HG03135 (cell line): ENCODE measurements at regions not wholly inside any gene's neighbourhood (a gene's known extent, or its start where the extent isn't known, plus 50 kb on each side); places are given as distances from the start of the nearest gene placed in this dataset.

ENCODE experiments used
- ATAC-seq: cut with Tn5 transposase; IDR thresholded peaks from one replicate; pipeline ENCODE4 v1.9.1; 2021; ENCODE audit warnings: mild to moderate bottlenecking, moderate library complexity; ENCODE audit not compliant: unreplicated experiment

DNA sequence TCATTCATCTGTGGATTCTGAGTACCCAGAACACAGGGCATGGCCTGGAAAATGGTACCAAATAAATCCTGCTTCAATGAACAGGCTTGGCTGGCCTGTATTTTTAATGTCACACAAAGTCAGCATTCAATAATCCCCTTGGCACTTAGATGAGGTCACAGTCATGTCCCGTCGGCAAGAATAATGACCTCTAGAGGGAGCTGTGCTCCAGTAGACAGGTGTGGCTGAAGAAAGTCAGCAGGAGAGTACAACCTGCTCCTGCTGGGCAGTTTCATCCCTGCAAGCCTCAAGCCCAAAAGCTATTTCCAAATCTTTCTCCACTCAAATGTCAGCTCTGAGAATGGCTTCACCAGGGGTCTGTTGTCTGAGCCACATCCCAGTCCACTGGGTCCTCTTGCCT lies 404.0 kb upstream of the F9 start:
- ATAC-seq = peak; percentile 65

DNA sequence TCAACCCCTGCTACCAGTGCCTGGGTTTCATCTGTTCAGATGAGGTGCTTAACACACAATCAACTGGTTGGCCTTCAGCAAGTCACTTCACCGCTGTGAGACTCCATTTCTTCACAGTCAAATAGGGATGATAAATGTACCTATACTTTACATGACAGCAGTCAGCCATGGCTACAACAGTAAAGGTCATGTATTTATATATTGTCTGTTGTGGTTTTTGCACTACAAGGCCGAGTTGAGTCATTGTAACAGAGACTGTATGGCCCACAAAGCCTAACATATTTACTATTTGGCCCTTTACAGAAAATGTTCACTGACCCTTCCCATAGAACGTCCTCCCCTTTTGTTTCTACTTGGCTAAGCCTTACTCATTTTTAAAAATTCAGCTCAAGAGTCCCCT lies 404.6 kb upstream of the F9 start:
- ATAC-seq = no peak

DNA sequence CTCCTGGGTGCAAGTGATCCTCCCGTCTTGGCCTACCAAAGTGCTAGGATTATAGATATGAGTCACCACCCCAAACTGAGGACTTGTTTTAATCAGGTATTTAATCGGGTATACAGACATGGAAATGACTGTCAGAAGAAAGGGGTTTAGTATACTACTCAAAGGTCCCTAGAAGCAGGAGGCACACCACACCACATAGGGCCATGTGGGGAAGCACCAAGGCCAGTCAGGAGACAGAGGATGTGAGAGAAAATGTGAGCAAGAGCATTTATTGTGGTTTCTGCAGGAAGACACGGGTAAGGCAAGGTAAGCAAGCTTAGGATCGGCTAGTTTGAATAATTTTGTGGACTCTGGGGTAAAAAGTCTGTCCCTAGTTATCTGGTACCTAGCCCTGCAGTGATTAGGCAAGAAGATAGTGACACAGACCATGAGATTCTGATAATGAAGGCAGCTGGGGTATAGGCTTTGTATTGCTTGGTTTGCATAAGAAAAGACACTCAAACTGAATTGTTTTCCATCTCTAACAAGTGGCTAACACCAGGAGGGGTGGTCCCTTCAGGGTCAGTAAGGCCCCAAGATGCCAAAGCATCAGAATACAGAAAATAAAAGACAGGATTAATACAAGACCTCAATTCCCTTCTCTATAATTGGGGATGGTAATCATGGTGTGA lies 408.8 kb upstream of the F9 start:
- no peak for ATAC-seq

DNA sequence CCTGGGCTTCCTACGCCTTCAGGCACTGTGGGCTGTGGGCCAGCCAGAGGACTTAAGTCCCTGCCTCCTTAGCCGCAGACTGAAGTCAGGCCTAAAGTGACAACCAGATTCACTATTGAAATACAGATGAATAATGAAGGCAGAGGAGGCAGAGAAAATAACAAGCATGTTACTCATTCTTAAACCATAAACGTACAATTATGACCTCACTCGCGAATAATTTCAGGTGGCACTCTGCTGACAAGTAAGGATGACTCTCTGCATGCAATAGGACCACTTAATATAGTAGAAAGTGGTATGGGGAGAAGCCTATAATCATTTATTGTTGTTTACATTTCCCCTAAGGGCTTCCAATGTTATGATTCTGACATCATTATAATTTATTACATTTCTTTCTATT lies 409.2 kb upstream of the FGF13 start:
- no peak for ATAC-seq

DNA sequence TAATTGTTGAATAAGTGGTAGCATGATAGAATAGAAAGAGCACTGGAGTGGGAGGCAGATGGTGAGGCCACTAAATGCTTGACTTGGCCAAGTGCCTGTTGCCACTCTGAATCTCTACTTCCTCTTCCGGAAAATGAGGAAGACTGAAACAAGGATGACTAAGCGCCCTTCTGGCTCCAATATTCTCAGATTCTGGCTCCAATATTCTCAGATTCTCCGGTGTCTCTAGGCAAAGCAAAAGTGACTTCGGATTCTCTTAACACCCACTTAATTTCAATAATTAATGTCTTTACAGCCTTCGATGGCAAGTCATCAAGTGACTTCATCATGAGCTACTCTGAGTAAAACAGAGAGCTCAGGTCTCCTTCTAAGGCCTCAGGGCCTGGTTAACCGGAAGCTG lies 402.2 kb upstream of the FGF13 start:
- no peak for ATAC-seq

DNA sequence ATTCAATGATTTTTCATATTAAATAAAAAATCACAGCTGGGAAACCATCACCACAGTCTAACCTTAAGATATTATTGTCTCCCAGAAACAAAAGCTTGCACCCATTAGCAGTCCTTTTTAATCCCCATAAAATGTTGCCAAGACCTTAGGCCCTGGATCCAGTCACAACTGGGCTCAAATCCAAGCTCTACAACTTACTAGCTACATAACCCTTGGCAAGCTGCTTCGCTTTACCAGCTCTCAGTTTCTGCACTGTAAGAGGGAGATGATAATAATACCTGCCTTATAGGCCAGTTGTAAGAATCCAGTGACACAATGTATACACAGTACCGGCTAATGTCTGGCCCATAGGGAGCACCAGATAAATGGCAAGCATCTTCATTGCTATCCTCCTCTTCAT lies 400.9 kb upstream of the FGF13 start:
- no peak for ATAC-seq

DNA sequence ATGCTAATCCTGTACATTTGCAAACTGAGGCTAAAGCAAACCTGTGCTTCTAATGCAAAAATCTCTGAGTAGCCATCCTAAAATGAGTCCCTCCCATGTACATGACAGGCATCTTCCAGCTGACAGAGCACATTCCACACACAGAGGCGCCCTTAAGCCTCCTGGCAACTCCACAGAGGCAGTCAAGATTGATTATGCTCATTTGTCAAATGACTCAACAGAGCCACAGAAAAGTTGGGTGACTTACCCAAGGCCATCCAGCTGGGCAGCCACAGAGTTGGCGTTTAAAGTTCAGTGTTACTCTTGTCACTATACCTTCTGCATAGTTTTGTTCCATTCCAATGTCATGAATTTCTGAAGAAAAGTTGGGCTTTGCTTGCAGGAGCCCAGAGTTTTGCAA lies 394.6 kb upstream of the FGF13 start:
- no peak for ATAC-seq

DNA sequence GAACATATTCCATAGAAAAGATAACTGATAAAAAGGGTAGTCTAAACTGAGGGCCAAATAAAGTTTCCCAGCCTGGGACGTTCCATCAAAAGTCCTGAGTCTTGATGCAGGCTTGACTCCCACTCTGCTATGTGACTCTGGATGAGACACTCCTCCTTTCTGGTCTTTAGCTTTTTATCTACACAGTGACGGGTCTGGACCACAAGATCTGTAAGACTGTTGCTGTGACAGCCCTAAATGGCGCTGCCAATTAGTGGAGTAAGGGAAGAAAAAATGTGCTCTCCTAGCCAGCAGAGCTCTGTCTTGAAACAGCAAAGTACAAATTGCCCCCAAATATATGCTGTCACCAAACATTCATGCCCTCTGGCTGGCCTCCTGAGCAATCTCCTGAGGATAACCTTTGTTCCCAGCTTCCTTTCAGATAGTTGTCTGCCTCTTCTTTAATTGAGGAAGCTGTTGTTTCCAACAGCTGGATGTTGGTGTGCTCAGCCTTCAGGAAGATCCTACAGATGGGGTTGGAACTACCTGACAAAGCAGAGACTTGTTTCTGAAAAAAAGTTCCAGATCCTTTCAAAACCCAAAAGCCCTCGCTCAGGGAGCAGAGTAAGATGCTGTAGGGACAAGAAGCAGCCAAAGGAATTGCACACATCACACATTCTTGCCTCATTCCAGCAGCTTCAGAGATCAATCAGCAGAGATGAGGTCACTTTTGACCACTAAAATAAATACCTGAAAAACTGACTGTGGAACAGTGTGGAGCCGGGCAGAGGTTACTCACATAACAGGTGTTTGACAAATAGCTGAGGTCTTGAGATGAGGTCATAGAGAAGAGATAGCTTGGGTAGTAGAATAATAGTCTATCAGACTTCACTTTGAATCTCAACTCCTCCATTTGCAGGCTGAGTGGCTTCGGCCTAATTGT lies 383.4 kb upstream of the FGF13 start:
- no peak for ATAC-seq

DNA sequence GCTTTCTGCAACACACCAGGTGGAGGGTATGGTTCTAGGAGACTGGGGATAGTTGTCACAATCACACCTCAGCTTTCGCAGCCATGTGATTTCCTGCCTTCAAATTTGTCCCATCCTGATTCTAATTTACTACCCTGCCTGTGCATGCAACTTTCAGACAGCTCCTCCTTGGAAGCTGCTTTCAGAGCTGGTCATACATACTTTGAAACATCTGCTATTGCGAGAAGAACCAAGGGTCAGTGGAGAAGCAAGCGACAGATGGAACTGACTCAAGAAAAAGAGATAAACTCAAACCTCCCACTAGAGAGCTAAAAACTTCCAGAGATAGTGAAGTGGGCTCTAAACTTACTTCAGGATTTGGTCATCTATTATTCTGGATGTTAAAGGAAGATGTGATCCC lies 381.7 kb upstream of the FGF13 start:
- ATAC-seq = no peak

DNA sequence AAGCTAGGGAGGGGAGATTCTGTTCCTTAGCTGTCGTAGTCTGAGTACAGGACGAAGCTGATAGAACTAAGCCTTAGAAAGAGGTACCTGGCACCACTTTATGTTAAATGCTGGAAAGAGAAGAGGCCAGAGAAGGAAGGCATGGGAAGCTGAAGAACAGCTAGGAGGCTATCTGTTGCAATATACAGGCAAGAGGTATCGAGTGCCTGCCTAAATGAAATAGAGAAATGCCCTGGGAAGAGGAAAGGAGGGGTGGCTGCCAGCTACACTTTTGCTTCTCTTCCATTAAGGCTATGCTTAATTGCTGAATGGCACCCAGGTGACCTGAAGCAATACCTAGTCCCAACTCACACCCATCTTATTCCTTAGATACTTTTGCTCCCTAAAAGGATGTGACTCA lies 380.4 kb upstream of the FGF13 start:
- no peak for ATAC-seq

DNA sequence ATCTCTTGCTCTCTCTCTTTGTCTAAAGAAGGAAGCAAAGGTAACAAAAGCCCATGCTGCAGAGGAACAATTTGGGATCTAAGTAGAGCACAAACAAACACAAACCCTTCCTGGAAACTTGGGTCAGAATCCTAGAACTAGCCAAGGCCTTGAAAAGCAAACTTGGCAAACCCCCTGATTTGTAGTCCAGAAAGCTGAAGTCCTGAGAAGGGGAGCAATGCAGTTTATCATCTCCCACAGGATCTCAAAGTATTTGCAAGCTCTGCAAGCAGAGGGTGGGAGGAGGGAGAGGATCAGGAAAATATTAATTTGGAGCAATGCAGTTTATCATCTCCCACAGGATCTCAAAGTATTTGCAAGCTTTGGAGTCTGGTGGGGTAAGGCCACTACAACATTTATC lies 379.5 kb upstream of the FGF13 start:
- no peak for ATAC-seq

DNA sequence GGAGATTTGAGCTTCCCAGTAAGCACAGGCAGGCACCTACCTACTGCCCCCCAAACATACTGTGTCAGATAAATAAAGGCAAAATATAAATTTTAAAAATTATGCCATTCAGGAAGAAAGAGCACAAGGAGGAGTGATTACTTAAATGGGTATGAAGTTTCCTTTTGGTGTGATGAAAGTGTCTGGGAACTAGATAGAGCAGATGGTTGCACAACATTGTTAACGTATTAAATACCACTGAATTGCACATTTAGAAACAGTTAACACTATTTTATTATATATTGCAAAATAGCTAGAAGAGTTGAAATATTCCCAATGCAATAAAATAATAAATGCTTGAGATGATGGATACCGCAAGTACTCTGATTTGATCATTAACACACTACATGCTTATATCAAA lies 374.7 kb upstream of the FGF13 start:
- no peak for ATAC-seq

DNA sequence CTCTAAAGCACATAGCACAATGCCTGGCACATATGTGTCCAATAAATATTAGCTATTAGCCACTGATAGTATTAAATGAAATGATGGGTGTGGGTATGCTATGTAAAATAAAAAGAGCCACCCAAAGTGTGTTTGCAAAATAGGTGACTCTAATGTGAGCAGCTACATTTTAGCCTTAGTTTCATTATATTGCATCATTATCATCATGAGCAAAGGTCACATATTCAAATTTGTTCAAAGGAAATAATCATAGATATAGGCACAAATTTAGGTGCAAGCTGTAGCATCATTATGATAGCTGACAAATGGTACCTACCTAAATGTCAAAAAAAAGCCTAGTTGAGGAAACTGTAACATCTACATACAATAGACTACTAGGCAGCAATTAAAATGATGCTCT lies 373.9 kb upstream of the FGF13 start:
- ATAC-seq = no peak

DNA sequence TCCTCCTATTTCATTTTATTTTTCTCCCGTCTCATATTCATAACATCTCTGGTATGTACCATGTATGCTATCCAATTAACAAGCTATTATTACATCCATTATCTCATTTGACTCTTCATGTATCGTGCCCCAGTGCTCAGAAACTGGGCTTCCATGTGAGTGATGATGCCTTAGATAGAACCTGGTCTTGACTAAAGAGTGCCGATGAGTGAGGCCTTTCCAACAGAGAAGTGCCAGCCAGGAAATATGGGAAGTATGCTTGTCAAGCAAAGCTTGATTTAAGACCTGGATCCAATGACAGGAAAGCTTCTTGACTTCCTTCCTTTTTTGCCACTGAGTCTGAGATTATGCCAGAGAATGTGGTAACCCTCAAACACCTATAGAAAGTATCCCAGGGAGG lies 371.7 kb upstream of the FGF13 start:
- no peak for ATAC-seq

DNA sequence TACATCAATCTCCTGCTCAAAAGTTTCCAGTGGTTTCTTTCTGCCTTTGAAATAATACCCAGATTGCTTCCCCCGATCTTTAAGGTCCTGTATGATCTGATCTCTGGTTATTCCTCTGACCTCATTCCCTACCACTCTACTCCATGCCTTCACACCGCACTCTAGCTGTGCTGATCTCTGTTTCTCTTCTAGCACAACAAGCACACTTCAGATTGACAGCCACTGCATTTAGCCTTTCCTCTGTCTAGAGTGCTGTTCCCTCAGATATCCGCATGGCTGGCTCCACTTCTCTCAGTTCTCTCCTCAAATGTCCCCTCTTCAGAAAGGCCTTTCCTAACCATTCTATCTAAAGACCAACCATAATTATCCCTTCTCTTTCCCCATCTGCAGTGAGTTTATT lies 370.4 kb upstream of the FGF13 start:
- ATAC-seq = no peak

DNA sequence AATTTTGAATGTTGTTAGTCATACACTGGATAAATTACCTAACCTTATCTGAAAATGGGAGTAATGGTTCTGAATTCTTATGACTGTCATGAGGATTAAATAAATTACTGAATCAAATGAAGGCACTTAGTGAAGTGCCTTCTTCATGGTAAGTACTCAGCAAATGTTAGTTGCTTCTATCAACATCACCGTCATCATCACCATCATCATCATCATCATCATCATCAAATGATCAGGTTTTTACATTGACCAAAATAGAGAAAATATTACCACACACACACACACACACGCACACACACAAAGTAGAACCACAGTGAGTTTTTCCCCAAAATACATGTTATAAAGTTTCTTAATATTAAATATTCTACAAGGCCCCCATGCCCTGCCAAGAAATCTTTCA lies 368.3 kb upstream of the FGF13 start:
- no peak for ATAC-seq

DNA sequence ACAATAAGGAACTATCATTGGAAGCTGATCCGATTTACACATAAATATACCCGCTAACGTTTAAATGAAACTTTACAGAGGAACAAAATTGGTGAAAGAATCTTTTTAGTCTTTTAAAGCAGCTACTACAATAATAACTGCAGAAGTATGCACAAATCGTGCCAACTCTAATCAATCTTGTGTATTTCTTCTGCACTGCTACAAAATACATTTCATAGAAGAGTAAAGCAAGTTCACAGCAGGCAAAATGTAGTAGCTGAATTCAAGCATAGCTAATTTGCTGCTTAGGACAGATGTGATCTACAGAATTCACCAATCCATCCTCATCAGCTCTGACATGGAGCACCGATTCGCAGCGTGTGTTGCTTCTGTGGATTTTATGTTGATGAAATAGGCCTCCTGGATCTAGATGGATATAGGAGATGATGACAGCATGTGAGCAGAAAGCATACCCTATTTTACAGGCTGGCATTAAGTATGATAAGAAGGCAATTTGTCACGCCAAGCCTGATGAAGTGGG lies 367.3 kb upstream of the FGF13 start:
- no peak for ATAC-seq

DNA sequence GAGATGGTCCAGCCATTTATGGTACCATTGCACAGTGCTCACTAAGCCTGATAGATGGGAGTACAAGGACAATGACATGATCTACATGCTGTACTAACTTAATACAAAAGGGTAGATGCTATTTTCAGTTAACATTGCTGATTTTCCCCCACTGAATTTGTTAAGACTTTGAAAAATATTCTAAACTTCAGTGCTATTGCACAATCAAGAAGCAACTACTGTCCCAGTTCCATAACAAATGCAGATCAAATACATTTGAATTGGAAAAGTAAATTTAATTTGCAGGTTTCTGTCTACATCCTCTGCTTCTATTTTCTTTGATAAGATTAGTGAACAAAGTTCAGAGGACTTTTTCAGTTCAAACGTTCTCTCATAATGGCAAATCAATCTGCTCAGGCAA lies 366.8 kb upstream of the FGF13 start:
- ATAC-seq = no peak

DNA sequence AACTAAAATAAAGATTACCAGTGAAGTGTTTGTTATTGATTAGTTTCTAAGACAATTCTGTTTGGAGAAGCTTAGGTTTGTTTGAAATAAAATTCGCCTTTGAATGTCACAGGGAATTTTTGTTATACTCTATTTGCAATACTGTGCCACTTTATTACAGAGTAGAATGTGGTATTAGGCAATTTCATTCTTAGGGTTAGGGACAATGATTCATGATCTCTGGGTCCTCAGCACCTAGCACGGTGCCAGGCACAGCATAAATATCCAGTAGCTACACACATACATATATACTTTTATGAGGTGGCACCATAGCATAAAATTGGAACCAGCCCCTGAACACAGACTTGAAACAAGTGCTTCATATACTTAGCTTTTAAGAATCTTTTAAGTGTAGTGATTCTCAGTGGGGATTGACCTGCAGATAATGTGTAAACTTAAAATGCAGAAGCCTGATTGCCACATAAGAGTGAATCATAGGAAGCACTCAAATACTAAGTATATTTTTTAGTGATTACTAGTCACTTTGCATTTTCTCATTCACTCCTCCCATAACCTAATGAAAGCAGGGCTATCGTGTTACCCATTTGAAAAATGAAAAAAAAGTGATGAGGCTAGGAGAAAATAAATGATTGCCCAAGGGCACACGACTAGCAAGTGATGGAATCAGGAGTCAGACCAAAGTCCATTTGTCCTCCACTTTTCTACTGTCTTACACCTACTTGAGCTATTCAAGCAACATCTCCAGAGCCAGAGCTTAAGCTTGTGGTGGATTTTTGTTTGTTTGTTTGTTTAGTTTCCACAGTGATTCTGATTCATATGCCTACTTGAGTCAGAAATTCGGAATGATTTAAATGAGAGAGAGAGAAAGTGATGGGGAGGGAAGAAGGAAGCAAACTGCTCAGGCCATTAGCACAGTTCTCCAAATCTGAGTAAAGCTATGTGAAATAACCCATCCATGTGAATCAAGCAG lies 366.0 kb upstream of the FGF13 start:
- ATAC-seq = no peak

DNA sequence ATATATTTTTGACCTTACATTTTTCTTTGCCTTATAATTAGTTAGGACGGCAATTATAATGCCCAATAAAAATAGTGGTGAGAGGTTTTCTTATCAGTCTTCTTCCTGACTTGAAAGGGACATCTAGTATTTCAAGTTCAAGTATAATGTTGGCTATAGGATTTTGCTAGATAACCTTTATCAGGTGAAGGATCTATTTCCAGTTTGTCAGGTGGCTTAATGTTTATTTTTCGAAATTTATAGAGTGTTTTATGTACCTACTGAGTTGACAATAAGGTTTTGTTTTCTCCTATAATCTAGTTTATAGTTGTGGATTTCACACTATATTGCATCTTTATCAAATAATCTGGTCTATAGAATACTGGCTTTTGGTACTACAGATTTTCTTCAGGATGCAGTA lies 351.8 kb upstream of the FGF13 start:
- ATAC-seq = no peak

DNA sequence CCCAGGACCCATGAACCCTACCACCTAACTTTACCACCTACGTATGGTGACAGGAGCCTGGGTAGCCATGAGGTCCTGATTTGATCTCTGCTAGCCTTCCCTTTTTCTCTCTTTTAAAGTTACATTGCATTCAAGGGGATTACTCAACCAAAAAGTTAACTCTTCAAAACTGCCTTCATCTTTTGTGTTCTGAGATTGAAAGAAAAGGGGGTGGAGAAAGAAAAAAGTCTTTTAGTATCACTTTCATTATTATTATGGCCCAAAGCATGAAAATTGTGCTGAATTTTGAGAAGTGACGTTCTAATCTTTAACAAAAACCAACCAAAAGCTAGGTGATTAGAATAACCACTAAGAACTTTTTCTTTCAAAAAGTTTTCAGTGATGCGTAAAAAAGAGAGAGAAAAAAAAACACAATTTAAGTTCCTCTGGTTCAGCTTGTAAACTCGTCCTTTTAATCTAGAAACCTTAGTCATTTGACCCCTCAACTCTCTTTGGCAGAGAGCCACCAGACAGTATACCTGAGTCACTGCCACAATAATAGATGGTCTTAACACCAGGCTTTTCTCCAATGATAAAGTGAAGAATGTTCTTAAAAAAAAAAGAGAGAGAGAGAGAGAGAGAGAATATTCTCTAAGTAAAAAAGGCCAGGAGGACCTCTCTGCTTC lies 347.4 kb upstream of the FGF13 start:
- no peak for ATAC-seq
